Smooth muscle cell (in vitro differentiated cells): ENCODE measurements at regions not wholly inside any gene's neighbourhood (a gene's known extent, or its start where the extent isn't known, plus 50 kb on each side); places are given as distances from the start of the nearest gene placed in this dataset.

Experiments
- DNase-seq: peaks from one replicate; lab custom pipeline; 2025; ENCODE audit not compliant: unreplicated experiment; lab: John Stamatoyannopoulos, UW
- H2AFZ ChIP-seq: fragments of 200-600 bp; sonication (generic); 2 replicates; pipeline ENCODE4 v1.6.0; 2016; ENCODE audit warnings: antibody characterized with exemption, low read depth, mild to moderate bottlenecking
- H3F3A ChIP-seq: fragments of 200-600 bp; sonication (generic); 2 replicates; pipeline ENCODE4 v1.6.0; 2017; ENCODE audit warnings: antibody characterized with exemption, low read depth
- H3K27ac ChIP-seq: fragments of 200-600 bp; sonication (generic); 2 replicates; pipeline ENCODE4 v1.5.1; 2016; ENCODE audit warnings: low read depth, mild to moderate bottlenecking
- H3K27me3 ChIP-seq: fragments of 200-600 bp; sonication (generic); 2 replicates; pipeline ENCODE4 v1.6.1; 2016; ENCODE audit warnings: low read depth, mild to moderate bottlenecking
- H3K36me3 ChIP-seq: fragments of 200-600 bp; sonication (generic); 2 replicates; pipeline ENCODE4 v1.5.1; 2016; ENCODE audit warnings: low read depth
- H3K4me1 ChIP-seq: fragments of 200-600 bp; sonication (generic); 2 replicates; pipeline ENCODE4 v1.5.1; 2016; ENCODE audit warnings: low read depth
- H3K4me2 ChIP-seq: fragments of 200-600 bp; sonication (generic); 2 replicates; pipeline ENCODE4 v1.6.0; 2016; ENCODE audit warnings: mild to moderate bottlenecking
- H3K4me3 ChIP-seq: fragments of 200-600 bp; sonication (generic); 2 replicates; pipeline ENCODE4 v1.5.1; 2016; ENCODE audit warnings: mild to moderate bottlenecking
- H3K79me2 ChIP-seq: fragments of 200-600 bp; sonication (generic); 2 replicates; pipeline ENCODE4 v1.6.0; 2016; ENCODE audit warnings: low read depth, mild to moderate bottlenecking
- H3K9ac ChIP-seq: fragments of 200-600 bp; sonication (generic); 2 replicates; pipeline ENCODE4 v1.6.0; 2016; ENCODE audit warnings: low read depth
- H3K9me3 ChIP-seq: fragments of 200-600 bp; sonication (generic); replicated peaks from 2 replicates; pipeline ENCODE4 v1.5.1; 2016; ENCODE audit warnings: low read depth
- H4K20me1 ChIP-seq: fragments of 200-600 bp; sonication (generic); 2 replicates; pipeline ENCODE4 v1.6.0; 2016; ENCODE audit warnings: low read depth
- WGBS: methylation state at CpG from one replicate; pipeline ENCODE4 v1.1.7; 2016; ENCODE audit warnings: low lambda C conversion rate; 5-methylcytosine and 5-hydroxymethylcytosine counted together
- TF ChIP-seq, protein P1 (sequence below): fragments of 200-600 bp; sonication (generic); IDR thresholded peaks from 2 replicates; pipeline ENCODE4 v1.5.1; 2017; ENCODE audit warnings: borderline replicate concordance, mild to moderate bottlenecking, antibody characterized with exemption; ENCODE audit not compliant: insufficient read depth, poor library complexity, severe bottlenecking

DNA sequence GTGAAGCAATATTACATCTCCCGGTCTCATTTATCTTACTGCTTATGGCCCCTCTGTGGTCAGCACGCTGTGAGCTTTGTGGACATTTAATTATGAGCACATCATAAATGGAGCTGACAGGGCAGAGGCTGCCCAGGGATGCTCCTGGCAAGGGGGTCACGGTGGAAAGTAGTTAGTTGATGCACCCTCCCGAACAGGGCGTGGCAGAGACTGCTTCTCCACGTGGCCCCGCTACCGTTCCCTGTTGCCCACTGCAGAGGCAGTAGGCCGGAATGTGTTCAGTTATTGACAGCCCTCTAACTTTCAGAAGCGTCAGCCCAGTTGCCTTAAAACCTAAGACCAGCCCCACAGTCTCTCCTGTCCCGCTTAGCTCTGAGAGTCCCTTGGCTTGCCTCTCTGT lies 180.3 kb upstream of the ZNF507 start:
- Histone ChIP-seq H3K4me2 (no peak overlapping the region), H3K79me2 (no peaks in the 10 kb centered on the region), H3K9me3 (no peaks in the 10 kb centered on the region), H2AFZ (no peak overlapping the region), H3K36me3 (no peaks in the 10 kb centered on the region), H4K20me1 (no peaks in the 10 kb centered on the region), H3K9ac (no peak overlapping the region), H3F3A (no peaks in the 10 kb centered on the region), H3K27me3 (no peaks in the 10 kb centered on the region), H3K27ac (no peak overlapping the region), H3K4me1 (no peaks in the 10 kb centered on the region), H3K4me3 (no peak overlapping the region)
- WGBS = 80% methylated on average over 11 of the region's 11 CpGs
- TF ChIP-seq, protein P1, sequence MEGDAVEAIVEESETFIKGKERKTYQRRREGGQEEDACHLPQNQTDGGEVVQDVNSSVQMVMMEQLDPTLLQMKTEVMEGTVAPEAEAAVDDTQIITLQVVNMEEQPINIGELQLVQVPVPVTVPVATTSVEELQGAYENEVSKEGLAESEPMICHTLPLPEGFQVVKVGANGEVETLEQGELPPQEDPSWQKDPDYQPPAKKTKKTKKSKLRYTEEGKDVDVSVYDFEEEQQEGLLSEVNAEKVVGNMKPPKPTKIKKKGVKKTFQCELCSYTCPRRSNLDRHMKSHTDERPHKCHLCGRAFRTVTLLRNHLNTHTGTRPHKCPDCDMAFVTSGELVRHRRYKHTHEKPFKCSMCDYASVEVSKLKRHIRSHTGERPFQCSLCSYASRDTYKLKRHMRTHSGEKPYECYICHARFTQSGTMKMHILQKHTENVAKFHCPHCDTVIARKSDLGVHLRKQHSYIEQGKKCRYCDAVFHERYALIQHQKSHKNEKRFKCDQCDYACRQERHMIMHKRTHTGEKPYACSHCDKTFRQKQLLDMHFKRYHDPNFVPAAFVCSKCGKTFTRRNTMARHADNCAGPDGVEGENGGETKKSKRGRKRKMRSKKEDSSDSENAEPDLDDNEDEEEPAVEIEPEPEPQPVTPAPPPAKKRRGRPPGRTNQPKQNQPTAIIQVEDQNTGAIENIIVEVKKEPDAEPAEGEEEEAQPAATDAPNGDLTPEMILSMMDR = no peak
- DNase-seq = no peak

DNA sequence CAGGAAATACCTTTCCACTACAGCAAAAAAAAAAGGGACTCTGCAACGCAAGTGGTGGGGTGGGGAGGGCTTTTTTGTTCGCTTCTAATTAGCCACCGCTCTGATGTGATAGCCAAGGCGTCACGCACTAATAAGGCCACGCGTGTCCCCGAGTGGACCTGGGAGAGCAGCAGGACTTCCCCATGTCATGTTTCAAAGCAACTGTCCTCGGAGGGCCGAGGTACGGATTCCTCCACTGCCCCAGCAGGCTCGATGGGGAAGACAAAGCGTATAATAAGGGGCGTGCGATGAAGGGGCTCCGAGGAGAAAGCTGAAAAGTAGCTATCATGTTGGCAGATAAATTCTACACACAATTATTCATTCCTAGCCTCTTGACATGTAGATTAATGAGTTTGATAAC lies 179.7 kb upstream of the ZNF507 start:
- Histone ChIP-seq H2AFZ (no peak overlapping the region), H4K20me1 (no peaks in the 10 kb centered on the region), H3K4me1 (no peaks in the 10 kb centered on the region), H3K9me3 (no peaks in the 10 kb centered on the region), H3F3A (no peaks in the 10 kb centered on the region), H3K4me2 (no peak overlapping the region), H3K4me3 (no peak overlapping the region), H3K9ac (no peak overlapping the region), H3K79me2 (no peaks in the 10 kb centered on the region), H3K27me3 (no peaks in the 10 kb centered on the region), H3K27ac (no peak overlapping the region), H3K36me3 (no peaks in the 10 kb centered on the region)
- DNase-seq = no peak
- TF ChIP-seq, protein P1 = no peak
- WGBS = 91% methylated on average over 16 of the region's 16 CpGs

DNA sequence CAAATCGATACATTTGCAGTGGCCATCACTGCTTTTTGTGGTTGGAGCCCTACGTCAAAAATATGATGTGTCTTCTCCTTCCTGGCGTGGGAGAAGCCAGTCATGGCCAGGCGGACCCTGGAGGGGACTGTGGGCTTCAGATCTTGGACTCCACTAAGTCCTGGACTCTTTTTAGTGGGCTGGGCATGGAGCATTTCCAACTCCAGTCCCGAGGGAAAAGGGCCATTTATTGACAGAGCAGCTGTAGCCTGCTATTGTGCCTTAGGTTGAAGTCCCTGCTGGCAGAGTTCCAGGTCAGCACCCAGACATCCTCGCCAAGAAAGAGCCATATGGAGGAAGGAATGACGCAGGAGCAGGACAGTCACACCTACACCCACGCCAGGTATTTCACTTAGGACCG lies 179.2 kb upstream of the ZNF507 start:
- Histone ChIP-seq H3K36me3 (no peaks in the 10 kb centered on the region), H3K27me3 (no peaks in the 10 kb centered on the region), H3K9me3 (no peaks in the 10 kb centered on the region), H2AFZ (no peak overlapping the region), H3K9ac (no peak overlapping the region), H3K4me2 (no peak overlapping the region), H3K27ac (no peak overlapping the region), H4K20me1 (no peaks in the 10 kb centered on the region), H3K79me2 (no peaks in the 10 kb centered on the region), H3F3A (no peaks in the 10 kb centered on the region), H3K4me3 (no peak overlapping the region), H3K4me1 (no peaks in the 10 kb centered on the region)
- TF ChIP-seq, protein P1 = no peak
- DNase-seq = no peak
- 91% methylated on average over 9 of the region's 9 CpGs for WGBS

DNA sequence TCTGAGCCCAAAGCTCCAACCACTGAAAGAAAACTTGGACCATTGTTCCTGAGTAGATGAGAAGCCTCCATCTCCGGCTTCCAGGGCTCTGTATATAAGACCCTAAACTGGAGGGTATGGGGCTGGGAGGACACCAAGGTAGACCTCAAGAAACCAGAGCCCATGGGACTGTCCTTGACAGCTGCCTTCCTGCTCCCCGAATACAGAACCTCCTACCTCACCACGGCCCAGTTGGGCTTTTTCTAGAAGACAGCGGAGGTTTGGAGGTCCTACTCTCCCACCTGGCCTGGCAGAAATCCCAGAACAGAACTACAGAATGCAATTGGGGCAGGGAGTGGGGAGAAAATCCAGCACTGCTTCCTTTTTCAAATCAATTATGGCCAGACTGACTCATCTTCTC lies 177.3 kb upstream of the ZNF507 start:
- Histone ChIP-seq H3K27ac (no peak overlapping the region), H3K27me3 (no peaks in the 10 kb centered on the region), H4K20me1 (no peaks in the 10 kb centered on the region), H3K36me3 (no peaks in the 10 kb centered on the region), H3K4me3 (no peak overlapping the region), H3F3A (no peaks in the 10 kb centered on the region), H3K9me3 (no peaks in the 10 kb centered on the region), H3K79me2 (no peaks in the 10 kb centered on the region), H3K4me2 (no peak overlapping the region), H3K9ac (no peak overlapping the region), H3K4me1 (no peaks in the 10 kb centered on the region), H2AFZ (no peak overlapping the region)
- WGBS = 92% methylated on average over 4 of the region's 4 CpGs
- DNase-seq = no peak
- TF ChIP-seq, protein P1 = no peak
